ENCODE measurements at regions not wholly inside any gene's neighbourhood (a gene's known extent, or its start where the extent isn't known, plus 50 kb on each side); places are given as distances from the start of the nearest gene placed in this dataset.

DNA sequence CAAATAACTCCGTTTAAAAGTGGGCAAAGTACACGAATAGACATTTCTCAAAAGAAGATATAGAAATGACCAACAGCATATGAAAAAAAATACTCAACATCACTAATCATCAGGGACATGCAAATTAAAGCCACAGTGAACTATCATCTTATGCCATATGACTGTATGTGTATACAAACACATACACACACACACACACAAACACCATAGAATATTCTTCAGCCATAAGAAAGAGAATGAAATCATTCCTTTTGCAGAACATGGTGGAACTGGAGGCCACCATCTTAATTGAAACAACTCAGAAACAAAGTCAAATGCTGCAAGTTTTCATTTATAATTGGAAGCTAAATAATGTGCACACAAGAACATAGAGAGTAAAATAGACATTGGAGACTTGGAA is 1019.4 kb downstream of the KCNMA1 start:
- TF ChIP-seq SUZ12 (IDR thresholded peaks at IDR 0.05; ENCODE audit: extremely low read depth, insufficient read depth, insufficient read length), result no peak
- no peak for TF ChIP-seq YY1 (IDR thresholded peaks at IDR 0.05; ENCODE audit: insufficient read depth, insufficient read length)
- no peak for TF ChIP-seq ZNF274 (IDR thresholded peaks at IDR 0.05; ENCODE audit: low read depth, low read length)
